ENCODE measurements at regions not wholly inside any gene's neighbourhood (a gene's known extent, or its start where the extent isn't known, plus 50 kb on each side); places are given as distances from the start of the nearest gene placed in this dataset.

DNA sequence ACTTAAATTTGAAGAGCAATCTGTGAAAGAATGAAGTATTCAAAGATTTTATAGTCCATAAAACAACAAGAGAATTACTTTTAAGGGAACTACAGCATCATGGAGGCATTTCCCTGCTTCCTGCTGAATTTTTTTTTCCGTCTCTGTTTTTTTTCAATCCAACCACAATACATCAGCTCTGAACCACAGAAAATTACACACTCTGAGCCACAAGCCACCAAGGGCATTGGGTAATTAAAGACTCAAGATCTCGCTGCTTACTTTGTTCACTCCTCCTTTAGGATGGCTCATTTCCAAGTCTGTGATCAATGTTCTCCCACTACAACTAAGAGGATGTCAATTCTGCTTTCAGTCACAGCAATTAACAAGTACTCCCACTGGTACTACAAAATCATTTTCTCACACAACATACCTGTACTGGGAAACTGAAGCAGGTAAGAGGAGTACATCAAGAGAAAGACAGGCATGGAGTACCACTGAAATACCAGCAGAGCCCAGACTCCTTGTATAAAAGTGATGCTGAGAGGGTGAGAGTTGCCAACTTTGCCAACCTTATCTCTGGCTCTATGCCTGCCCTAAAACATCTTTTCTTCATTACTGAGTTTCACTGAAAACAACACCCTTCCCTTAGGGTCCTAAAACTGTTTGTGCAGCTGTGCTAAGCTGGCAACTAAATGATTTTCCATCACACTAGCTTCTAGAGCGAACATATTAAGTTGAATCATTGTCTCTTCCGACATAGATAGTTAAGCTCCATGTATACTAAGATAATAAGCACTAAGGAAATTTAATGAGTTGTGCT is 105.8 kb upstream of the MAGEB18 start:
- TF ChIP-seq E2F6 (IDR thresholded peaks at IDR 0.05) (no peak), POLR2AphosphoS5 (IDR thresholded peaks at IDR 0.05; ENCODE audit: low read depth, low read length) (no peak), KDM1A (IDR thresholded peaks at IDR 0.05; ENCODE audit: borderline replicate concordance, low read length) (no peak), POLR2A (IDR thresholded peaks at IDR 0.05; ENCODE audit: control extremely low read depth in 1 of 2, low read depth in 2 of 2, low read length in 2 of 2) (no peak), EP300 (IDR thresholded peaks at IDR 0.05; ENCODE audit: borderline replicate concordance in 1 of 2, low read depth in 2 of 2, low read length in 2 of 2) (no peak), RAD21 (IDR thresholded peaks at IDR 0.05 in 1 of 2, conservative IDR thresholded peaks at IDR 0.05 in 1 of 2; ENCODE audit: low read depth in 2 of 2, low read length in 2 of 2) (no peak), CTCF (IDR thresholded peaks at IDR 0.05; ENCODE audit: control extremely low read depth in 1 of 3, insufficient read depth in 1 of 3, low read depth in 1 of 3, low read length in 3 of 3) (no peak), GABPA (IDR thresholded peaks at IDR 0.05; ENCODE audit: borderline replicate concordance, insufficient read depth, low read length) (no peak), CHD1 (IDR thresholded peaks at IDR 0.05; ENCODE audit: low read depth, low read length) (no peak), EZH2 (IDR thresholded peaks at IDR 0.05; ENCODE audit: low read depth, low read length, severe bottlenecking) (no peak), PHF8 (conservative IDR thresholded peaks at IDR 0.05; ENCODE audit: low read depth, low read length) (no peak), TAF1 (IDR thresholded peaks at IDR 0.05; ENCODE audit: low read depth, low read length) (no peak), ZNF274 (IDR thresholded peaks at IDR 0.05; ENCODE audit: borderline replicate concordance, extremely low read depth, low read length) (no peak)
